ENCODE measurements at regions not wholly inside any gene's neighbourhood (a gene's known extent, or its start where the extent isn't known, plus 50 kb on each side); places are given as distances from the start of the nearest gene placed in this dataset.

GRCh38 chr6:168719901-168720300, 278.9 kb downstream of the SMOC2 start:
- TF ChIP-seq GATA2 (IDR thresholded peaks at IDR 0.05; ENCODE audit: low read depth, low read length) (no peak), GATA3 (IDR thresholded peaks at IDR 0.05; ENCODE audit: low read depth, low read length) (no peak)

All from SH-SY5Y (cell line).